ENCODE measurements at regions not wholly inside any gene's neighbourhood (a gene's known extent, or its start where the extent isn't known, plus 50 kb on each side); places are given as distances from the start of the nearest gene placed in this dataset.

GRCh38 chr1:168422203-168422847, 121.5 kb downstream of the XCL2 start:
- Histone ChIP-seq H3K27ac (ENCODE audit: insufficient read depth, low read length) (no peak overlapping the region), H3K4me1 (ENCODE audit: control insufficient read depth, insufficient read depth, low read length) (no peaks in the 10 kb centered on the region), H2AFZ (replicated peaks; ENCODE audit: low read length, poor library complexity) (no peak overlapping the region), H2AK5ac (ENCODE audit: low read depth, low read length) (no peak overlapping the region), H2AK9ac (replicated peaks; ENCODE audit: low read depth, low read length, poor library complexity) (no peak overlapping the region), H4K8ac (ENCODE audit: low read depth in 2 of 2, low read length in 2 of 2) (no peak overlapping the region), H3K9me1 (ENCODE audit: insufficient read depth, low read length) (no peaks in the 10 kb centered on the region), H4K91ac (ENCODE audit: insufficient read depth, low read depth, low read length) (no peak overlapping the region), H4K5ac (ENCODE audit: low read depth, low read length) (no peak overlapping the region), H3K4ac (ENCODE audit: low read depth, low read length) (no peak overlapping the region), H3K14ac (replicated peaks; ENCODE audit: low read depth, low read length) (no peak overlapping the region), H3K79me1 (ENCODE audit: low read depth in 1 of 2, low read length in 2 of 2) (no peaks in the 10 kb centered on the region), H3K56ac (ENCODE audit: extremely low read depth, insufficient read depth, low read length) (no peak overlapping the region), H4K20me1 (ENCODE audit: insufficient read depth, low read length) (no peaks in the 10 kb centered on the region), H2BK15ac (ENCODE audit: low read depth, low read length) (no peak overlapping the region), H3K27me3 (ENCODE audit: control insufficient read depth, insufficient read depth, low read length) (no peaks in the 10 kb centered on the region), H3K4me3 (ENCODE audit: insufficient read depth, low read depth, low read length) (no peak overlapping the region), H3K23ac (ENCODE audit: low read depth, low read length) (no peak overlapping the region), H3K36me3 (ENCODE audit: control insufficient read depth, insufficient read depth, low read length) (no peaks in the 10 kb centered on the region), H3K9me3 (ENCODE audit: control insufficient read depth, insufficient read depth, low read length) (no peaks in the 10 kb centered on the region), H3K9ac (ENCODE audit: low read depth, low read length) (no peak overlapping the region), H2BK120ac (ENCODE audit: low read depth, low read length) (no peak overlapping the region), H3K18ac (ENCODE audit: low read depth, low read length) (no peak overlapping the region), H3K4me2 (ENCODE audit: low read depth, low read length) (no peak overlapping the region), H2BK20ac (ENCODE audit: low read depth, low read length) (no peak overlapping the region), H2BK5ac (ENCODE audit: low read depth, low read length, poor library complexity, severe bottlenecking) (no peak overlapping the region)
- dilution Hi-C loops (cut with HindIII; ENCODE audit: low sequenced_read_pairs, unreplicated experiment): no loop called here
- POLR2A ChIA-PET (ENCODE audit: unreplicated experiment): no interaction called here
- TF ChIP-seq SMC3 (IDR thresholded peaks at IDR 0.05; ENCODE audit: low read depth, low read length) (no peak), POLR2A (IDR thresholded peaks at IDR 0.05; ENCODE audit: low read depth, low read length) (no peak), CHD1 (IDR thresholded peaks at IDR 0.05; ENCODE audit: low read depth, low read length) (no peak), CEBPB (IDR thresholded peaks at IDR 0.05; ENCODE audit: low read depth, low read length) (no peak), NFE2L2 (IDR thresholded peaks at IDR 0.05; ENCODE audit: low read depth, low read length) (no peak), ELK1 (IDR thresholded peaks at IDR 0.05; ENCODE audit: borderline replicate concordance, low read depth, low read length) (no peak), MAZ (IDR thresholded peaks at IDR 0.05; ENCODE audit: borderline replicate concordance, low read depth, low read length) (no peak), RAD21 (IDR thresholded peaks at IDR 0.05; ENCODE audit: low read length) (no peak), FOS (IDR thresholded peaks at IDR 0.05; ENCODE audit: low read depth, low read length) (no peak), MAFK (IDR thresholded peaks at IDR 0.05; ENCODE audit: low read depth, low read length) (no peak)
- TF ChIP-seq, protein P1, sequence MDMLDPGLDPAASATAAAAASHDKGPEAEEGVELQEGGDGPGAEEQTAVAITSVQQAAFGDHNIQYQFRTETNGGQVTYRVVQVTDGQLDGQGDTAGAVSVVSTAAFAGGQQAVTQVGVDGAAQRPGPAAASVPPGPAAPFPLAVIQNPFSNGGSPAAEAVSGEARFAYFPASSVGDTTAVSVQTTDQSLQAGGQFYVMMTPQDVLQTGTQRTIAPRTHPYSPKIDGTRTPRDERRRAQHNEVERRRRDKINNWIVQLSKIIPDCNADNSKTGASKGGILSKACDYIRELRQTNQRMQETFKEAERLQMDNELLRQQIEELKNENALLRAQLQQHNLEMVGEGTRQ (IDR thresholded peaks at IDR 0.05; ENCODE audit: low read depth, low read length): no peak
- ATAC-seq (ENCODE audit: low read depth): no peak
- intact Hi-C loops (cut with micrococcal nuclease): no loop called here
- DNase-seq: no peak
- in situ Hi-C loops (cut with MboI; ENCODE audit: low sequenced_read_pairs): no loop called here
- CTCF ChIA-PET: no interaction called here
- BruUV-seq (replicated peaks): no TSS peak
- no CpG with 5 or more reads among the region's 1 CpG for WGBS, 2 experiments (ENCODE audit: extremely low coverage in 2 of 2, insufficient read length in 1 of 2)
